ENCODE measurements at regions not wholly inside any gene's neighbourhood (a gene's known extent, or its start where the extent isn't known, plus 50 kb on each side); places are given as distances from the start of the nearest gene placed in this dataset.

- TF ChIP-seq POLR2A (IDR thresholded peaks at IDR 0.05; ENCODE audit: low read depth, low read length): no peak
- no peak for TF ChIP-seq POLR2AphosphoS5 (IDR thresholded peaks at IDR 0.05; ENCODE audit: low read depth, low read length)
- no peak for TF ChIP-seq POU2F2 (IDR thresholded peaks at IDR 0.05; ENCODE audit: low read depth, low read length)
- no peak for TF ChIP-seq SPI1 (IDR thresholded peaks at IDR 0.05; ENCODE audit: low read depth, low read length)
- TF ChIP-seq TAF1 (IDR thresholded peaks at IDR 0.05; ENCODE audit: low read depth, low read length): no peak
These were observed 570.6 kb downstream of the PCDH17 start for GRCh38 chr13:58202099-58202498.

Measured in GM12891 (cell line).